LNCAP (cell line): ENCODE measurements at regions not wholly inside any gene's neighbourhood (a gene's known extent, or its start where the extent isn't known, plus 50 kb on each side); places are given as distances from the start of the nearest gene placed in this dataset.

ENCODE experiments used
- CTCF ChIP-seq: fragments of 450-650 bp; IDR thresholded peaks from 2 replicates; pipeline ENCODE4 v1.5.1; 2017; ENCODE audit warnings: mild to moderate bottlenecking

- no peak for TF ChIP-seq CTCF
These were observed 163.0 kb upstream of the PUM3 start for GRCh38 chr9:3006851-3007250.

- TF ChIP-seq CTCF = no peak
These were observed 160.7 kb upstream of the PUM3 start for GRCh38 chr9:3004572-3004971.

GRCh38 chr9:3001311-3001710 is 157.4 kb upstream of the PUM3 start:
- TF ChIP-seq CTCF = no peak

- no peak for TF ChIP-seq CTCF
These were observed 148.5 kb upstream of the PUM3 start for GRCh38 chr9:2992427-2992826.

DNA sequence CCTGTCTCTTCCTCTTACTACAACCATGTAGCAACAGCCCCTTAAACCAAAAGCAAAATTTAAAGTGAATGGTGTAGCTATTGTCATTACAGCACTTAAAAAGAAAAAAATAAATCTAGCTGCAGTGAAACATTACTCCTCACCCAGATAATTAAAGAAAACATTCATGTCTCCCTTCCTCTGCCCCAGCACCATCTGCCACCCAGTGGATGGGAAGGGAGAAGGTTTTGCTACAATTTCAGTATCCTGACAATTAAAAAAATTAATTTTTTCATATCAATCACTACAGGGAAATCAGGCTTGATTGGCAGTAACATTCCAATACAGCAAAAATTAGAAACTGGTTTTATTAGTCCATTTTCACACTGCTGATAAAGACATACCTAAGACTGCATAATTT is 147.4 kb upstream of the PUM3 start:
- 0 out of 2 replicates have a peak, but pooled peaks have one; percentile 18 for TF ChIP-seq CTCF

GRCh38 chr9:2987679-2988078 is 143.8 kb upstream of the PUM3 start:
- no peak for TF ChIP-seq CTCF

DNA sequence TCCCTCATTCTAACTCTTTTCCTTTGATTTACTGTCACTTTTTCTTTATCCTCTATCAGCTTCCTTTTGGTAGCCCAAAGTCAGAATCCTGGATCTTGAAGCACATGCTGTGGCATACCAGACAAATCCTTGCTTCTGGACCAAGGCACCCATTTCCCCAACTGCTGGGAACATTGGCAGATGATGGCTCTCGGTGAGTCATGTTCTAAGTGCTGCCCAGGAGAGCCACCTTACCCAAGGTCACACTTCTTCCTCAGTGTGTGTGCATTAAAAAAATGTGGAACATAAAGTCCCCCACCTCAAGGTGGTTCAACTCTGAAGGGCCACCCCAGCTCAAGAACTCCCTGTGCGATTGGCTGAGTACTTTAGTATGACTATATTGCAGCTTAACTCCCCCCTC is 141.4 kb upstream of the PUM3 start:
- TF ChIP-seq CTCF = no peak

- no peak for TF ChIP-seq CTCF
These were observed 140.6 kb upstream of the PUM3 start for GRCh38 chr9:2984491-2984890.
